Calu3 (cell line): ENCODE measurements at regions not wholly inside any gene's neighbourhood (a gene's known extent, or its start where the extent isn't known, plus 50 kb on each side); places are given as distances from the start of the nearest gene placed in this dataset.

Experiments used
- BruUV-seq: library from RNA; stranded (reverse); fragments of 400-500 nt; replicated peaks from 2 replicates; lab custom pipeline; 2021; lab: Mats Ljungman, UMichigan
- CTCF ChIA-PET: fragments of 300-600 bp; sonication (Branson Sonifier 250); formaldehyde crosslinking; loops from one replicate; lab custom pipeline; 2022; ENCODE audit warnings: antibody characterized with exemption; lab: Charles Lee
- DNase-seq: peaks from one replicate; pipeline ENCODE4 v3.0.0; 2022
- H3K27ac Mint-ChIP-seq: one replicate; pipeline ENCODE4 v1.8.0; 2022; ENCODE audit warnings: mixed read lengths; ENCODE audit not compliant: unreplicated experiment
- H3K27me3 Mint-ChIP-seq: one replicate; pipeline ENCODE4 v1.8.0; 2022; ENCODE audit warnings: mixed read lengths; ENCODE audit not compliant: unreplicated experiment
- H3K36me3 Mint-ChIP-seq: one replicate; pipeline ENCODE4 v1.8.0; 2022; ENCODE audit warnings: mild to moderate bottlenecking, moderate library complexity, mixed read lengths; ENCODE audit not compliant: insufficient read depth, unreplicated experiment
- H3K4me1 Mint-ChIP-seq: one replicate; pipeline ENCODE4 v1.8.0; 2022; ENCODE audit warnings: mild to moderate bottlenecking, low read depth, mixed read lengths; ENCODE audit not compliant: unreplicated experiment
- H3K4me3 Mint-ChIP-seq: one replicate; pipeline ENCODE4 v1.8.0; 2022; ENCODE audit warnings: mild to moderate bottlenecking, low read depth, moderate library complexity, mixed read lengths; ENCODE audit not compliant: unreplicated experiment
- H3K9me3 Mint-ChIP-seq: one replicate; pipeline ENCODE4 v1.8.0; 2022; ENCODE audit warnings: low read depth, mixed read lengths; ENCODE audit not compliant: unreplicated experiment
- intact Hi-C: fragments of 100-400 bp; cut with micrococcal nuclease; formaldehyde crosslinking; loops from one replicate; pipeline ENCODE4 v1.10.0; 2022; ENCODE audit not compliant: unreplicated experiment
- TF ChIP-seq, protein P1 (sequence below): fragments of 200-600 bp; IDR thresholded peaks from one replicate; pipeline ENCODE4 v1.8.0; 2022; ENCODE audit warnings: antibody characterized with exemption; ENCODE audit not compliant: unreplicated experiment

DNA sequence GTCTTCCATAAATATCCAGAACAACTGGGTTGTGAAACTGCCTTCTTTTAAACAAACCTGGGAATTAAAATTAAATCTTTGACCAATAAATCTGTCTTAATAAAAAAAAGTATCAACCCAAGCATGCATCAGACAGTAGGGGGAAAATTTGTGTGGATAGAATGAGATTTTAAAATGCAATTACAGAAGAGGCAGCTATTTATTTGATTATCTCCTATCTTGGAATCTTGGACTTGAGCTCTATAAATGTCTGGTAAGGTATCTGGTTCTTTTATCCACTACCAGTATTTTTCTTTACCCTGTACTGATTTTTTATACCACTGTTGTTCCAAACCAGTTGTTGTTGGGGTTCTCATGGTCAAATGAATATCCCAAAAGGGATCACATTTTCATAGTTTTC is 157.6 kb upstream of the VEPH1 start:
- H3K36me3 Mint-ChIP-seq: no peaks in the 10 kb centered on the region
- H3K27me3 Mint-ChIP-seq: peaks cover 78% of the 10 kb centered on the region
- no peaks in the 10 kb centered on the region for H3K4me1 Mint-ChIP-seq
- H3K4me3 Mint-ChIP-seq: no peak overlapping the region
- no peak for DNase-seq
- intact Hi-C loops: no loop called here
- no peak overlapping the region for H3K27ac Mint-ChIP-seq
- CTCF ChIA-PET: no interaction called here
- BruUV-seq: no TSS peak
- no peaks in the 10 kb centered on the region for H3K9me3 Mint-ChIP-seq
- TF ChIP-seq, protein P1, sequence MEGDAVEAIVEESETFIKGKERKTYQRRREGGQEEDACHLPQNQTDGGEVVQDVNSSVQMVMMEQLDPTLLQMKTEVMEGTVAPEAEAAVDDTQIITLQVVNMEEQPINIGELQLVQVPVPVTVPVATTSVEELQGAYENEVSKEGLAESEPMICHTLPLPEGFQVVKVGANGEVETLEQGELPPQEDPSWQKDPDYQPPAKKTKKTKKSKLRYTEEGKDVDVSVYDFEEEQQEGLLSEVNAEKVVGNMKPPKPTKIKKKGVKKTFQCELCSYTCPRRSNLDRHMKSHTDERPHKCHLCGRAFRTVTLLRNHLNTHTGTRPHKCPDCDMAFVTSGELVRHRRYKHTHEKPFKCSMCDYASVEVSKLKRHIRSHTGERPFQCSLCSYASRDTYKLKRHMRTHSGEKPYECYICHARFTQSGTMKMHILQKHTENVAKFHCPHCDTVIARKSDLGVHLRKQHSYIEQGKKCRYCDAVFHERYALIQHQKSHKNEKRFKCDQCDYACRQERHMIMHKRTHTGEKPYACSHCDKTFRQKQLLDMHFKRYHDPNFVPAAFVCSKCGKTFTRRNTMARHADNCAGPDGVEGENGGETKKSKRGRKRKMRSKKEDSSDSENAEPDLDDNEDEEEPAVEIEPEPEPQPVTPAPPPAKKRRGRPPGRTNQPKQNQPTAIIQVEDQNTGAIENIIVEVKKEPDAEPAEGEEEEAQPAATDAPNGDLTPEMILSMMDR: no peak

DNA sequence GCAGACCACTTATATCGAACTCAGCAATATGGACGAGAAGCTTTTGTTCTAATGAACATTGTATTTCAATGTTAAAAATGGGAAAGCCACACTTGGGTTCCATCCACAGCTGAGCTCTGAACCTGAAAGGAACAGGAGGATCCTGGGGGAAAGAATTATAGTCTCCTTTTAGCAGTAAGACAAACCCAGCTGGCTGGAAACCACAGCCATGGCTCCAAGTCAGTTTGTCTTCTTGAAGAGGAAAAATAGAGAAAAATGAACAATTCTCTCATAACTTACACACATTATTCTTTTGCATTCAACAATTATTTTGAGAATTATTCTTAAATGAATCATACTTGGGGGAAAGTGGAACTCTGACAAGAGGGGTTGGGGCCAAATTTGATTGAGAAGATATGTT is 149.2 kb upstream of the VEPH1 start:
- Mint-ChIP-seq H3K27ac (no peak overlapping the region), H3K36me3 (no peaks in the 10 kb centered on the region), H3K9me3 (no peaks in the 10 kb centered on the region), H3K27me3 (peaks cover 39% of the 10 kb centered on the region), H3K4me1 (no peaks in the 10 kb centered on the region), H3K4me3 (no peak overlapping the region)
- intact Hi-C loops: no loop called here
- DNase-seq: no peak
- CTCF ChIA-PET: no interaction called here
- BruUV-seq: no TSS peak
- TF ChIP-seq, protein P1: no peak

DNA sequence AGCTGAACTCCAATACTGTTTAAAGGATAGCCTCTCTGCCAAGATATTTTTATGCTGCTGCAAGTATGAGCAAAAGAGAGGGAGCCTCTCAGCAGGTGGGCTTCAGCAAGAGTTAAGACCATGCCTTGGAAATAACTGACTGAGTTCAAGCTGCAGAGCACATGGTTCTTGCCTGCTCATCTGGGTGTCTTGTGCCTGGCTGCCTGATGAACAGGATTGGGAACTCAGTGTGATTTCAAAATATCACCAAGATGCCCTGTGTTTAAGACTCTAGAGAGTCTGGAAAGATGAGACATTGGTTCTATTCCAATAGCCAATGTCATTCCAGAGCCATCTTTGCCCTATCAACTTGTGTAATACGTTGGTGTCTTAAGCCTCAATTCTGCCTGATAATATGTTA is 147.5 kb upstream of the VEPH1 start:
- DNase-seq: no peak
- CTCF ChIA-PET: no interaction called here
- no peak overlapping the region for H3K4me3 Mint-ChIP-seq
- intact Hi-C loops: no loop called here
- no TSS peak for BruUV-seq
- no peaks in the 10 kb centered on the region for H3K36me3 Mint-ChIP-seq
- H3K27ac Mint-ChIP-seq: no peak overlapping the region
- no peaks in the 10 kb centered on the region for H3K4me1 Mint-ChIP-seq
- TF ChIP-seq, protein P1: no peak
- H3K27me3 Mint-ChIP-seq: peaks cover 29% of the 10 kb centered on the region
- no peaks in the 10 kb centered on the region for H3K9me3 Mint-ChIP-seq

DNA sequence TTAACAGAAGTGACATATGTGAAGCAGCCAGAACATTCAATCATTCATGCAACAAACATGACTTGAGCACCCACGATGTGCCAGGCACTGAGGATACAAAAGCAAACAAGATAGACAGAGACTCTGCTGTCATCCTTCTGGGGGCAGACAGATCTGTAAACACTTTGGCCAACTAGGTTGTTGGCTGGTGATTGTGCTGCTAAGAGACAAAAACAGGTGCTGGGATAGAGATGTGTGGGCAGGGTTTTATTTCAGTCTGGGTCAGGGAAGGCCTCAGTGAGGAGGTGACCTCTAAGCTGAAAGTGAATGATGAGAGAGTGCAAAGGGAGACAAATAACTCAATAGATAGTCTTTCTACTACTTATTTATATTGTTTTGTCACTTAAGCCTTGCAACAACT is 147.0 kb upstream of the VEPH1 start:
- Mint-ChIP-seq H3K27ac (no peak overlapping the region), H3K4me1 (no peaks in the 10 kb centered on the region), H3K9me3 (no peaks in the 10 kb centered on the region), H3K36me3 (no peaks in the 10 kb centered on the region), H3K27me3 (peaks cover 29% of the 10 kb centered on the region), H3K4me3 (no peak overlapping the region)
- BruUV-seq: no TSS peak
- no peak for DNase-seq
- CTCF ChIA-PET: interaction anchor here (0.5 kb wide), 1 partner anchor 639 kb away, joined by 3 read pairs; no protein-coding TSS in a partner anchor
- intact Hi-C loops: no loop called here
- TF ChIP-seq, protein P1: no peak
